HG02623 (cell line): ENCODE measurements at regions not wholly inside any gene's neighbourhood (a gene's known extent, or its start where the extent isn't known, plus 50 kb on each side); places are given as distances from the start of the nearest gene placed in this dataset.

Experiments
- ATAC-seq: cut with Tn5 transposase; IDR thresholded peaks from one replicate; pipeline ENCODE4 v1.9.1; 2021; ENCODE audit warnings: moderate library complexity; ENCODE audit not compliant: unreplicated experiment

DNA sequence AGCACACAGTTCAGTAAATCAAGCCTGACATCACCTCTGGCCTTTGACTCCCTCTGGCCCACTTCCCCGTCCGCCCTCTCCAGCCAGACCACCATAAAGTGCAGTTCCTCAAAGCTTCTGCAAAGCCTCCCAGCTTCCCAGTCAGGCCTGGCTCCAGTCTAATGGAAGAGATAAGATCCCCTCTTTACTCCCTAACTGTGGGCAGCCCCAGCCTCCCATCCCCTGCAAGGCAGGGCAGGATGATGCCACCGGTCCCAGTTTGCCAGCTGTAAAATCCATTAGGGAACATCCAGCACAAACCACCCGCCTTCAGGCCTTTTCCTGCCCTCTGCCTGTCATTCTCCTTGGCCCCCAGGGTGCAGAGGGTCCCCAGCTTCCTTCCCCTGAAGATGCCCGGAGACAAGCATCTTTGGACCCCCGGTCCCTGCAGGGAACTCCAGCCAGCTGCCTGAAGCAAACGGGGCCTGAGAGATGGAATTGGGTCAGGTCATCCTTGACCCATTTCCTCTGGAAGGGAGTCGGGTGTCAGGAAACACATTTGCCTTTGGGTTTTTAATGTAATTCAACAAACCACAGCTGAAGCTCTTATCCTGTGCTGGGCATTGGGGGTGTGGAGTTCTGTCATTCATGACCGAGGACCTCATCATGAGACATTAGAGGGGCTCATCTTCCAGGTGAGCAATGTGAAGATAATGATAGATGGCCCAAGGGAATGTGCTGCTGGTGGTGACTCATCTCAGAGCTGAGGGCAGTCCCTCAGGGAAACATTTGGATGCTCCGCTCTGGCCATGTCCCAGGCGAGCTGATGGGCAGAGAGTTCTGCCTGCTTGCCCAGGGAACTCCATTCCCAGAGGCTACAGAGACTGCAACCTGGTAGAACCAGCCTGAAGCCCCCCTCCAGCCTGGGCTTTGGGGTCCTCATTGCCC, 93.8 kb upstream of the CLMN start:
- no peak for ATAC-seq

- ATAC-seq: no peak
Observed at GRCh38 chr14:95410838-95411237, 91.1 kb upstream of the CLMN start.

DNA sequence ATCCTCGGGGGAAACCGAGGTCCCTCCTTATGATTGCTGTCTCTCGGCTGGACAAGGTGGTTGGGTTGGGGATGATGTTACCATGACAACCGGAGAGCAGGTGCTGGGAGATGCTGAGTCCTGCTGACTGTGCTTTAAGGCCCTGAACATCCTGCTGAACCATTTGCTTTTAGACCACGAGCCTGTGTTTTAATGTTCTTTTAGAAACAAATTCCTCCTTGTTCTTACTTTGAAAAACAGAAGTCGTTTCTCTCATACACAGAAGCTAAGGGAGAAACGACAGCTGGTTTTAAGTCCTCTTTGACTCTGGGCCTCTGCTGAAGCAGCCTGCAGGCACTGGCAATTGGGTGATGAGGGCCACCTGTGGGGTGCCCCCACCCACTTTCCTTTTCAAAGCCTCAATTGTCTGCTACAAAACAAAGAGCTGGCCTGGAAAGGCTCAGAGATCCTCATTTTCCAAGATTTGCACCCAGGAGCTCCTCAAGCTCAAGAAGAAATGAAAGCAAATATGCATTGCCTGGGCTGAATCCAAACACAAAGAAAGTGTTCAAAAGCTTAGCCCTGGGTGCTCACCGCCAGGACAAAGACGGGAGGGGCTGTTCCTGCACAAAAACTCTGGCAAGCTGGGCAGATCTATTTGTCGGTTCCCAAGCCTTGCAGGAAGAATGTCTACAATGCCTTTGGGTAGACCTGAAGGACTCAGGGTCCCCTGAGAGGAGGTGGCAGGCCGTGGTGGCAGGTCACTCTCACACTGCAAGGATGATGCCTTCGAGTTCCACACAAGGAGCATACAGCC, 90.0 kb upstream of the CLMN start:
- no peak for ATAC-seq

DNA sequence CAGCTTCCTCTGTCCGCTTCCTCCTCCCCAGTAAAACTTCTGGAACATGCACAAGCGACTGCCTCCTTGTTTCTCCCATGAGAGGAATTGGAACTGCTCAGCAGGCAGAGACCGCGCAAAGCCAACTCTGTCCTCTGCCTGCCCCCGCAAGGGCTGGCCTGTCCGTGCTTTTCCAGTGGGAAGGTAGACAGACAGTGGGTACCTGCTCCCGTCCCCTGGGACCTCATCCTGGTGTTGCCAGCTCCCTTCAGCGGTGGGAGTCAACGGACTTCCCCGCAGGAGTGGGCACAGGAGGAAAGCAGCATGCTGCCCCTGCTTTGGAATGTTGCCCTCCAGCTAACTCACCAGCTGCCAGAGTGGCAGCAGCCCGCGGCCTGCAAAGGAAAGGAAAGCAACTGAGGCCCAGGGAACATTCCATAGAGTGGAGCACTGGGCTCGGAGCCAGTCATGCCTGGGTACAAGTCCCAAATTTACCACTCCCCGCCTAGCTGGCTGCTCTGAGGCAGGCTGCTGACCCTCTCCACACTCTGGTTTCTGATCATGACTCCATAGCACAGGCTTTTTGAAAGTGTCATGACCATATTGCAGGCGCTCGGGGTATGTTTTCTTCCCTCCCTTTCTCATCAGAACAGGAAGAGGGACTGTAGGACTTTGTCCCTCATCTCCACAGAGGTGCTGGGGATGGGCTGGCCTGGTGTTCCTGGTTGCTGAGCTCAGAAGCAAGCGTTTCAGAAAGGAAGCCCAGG, 89.2 kb upstream of the CLMN start:
- ATAC-seq: no peak

GRCh38 chr14:95407354-95407753, 87.6 kb upstream of the CLMN start:
- no peak for ATAC-seq

DNA sequence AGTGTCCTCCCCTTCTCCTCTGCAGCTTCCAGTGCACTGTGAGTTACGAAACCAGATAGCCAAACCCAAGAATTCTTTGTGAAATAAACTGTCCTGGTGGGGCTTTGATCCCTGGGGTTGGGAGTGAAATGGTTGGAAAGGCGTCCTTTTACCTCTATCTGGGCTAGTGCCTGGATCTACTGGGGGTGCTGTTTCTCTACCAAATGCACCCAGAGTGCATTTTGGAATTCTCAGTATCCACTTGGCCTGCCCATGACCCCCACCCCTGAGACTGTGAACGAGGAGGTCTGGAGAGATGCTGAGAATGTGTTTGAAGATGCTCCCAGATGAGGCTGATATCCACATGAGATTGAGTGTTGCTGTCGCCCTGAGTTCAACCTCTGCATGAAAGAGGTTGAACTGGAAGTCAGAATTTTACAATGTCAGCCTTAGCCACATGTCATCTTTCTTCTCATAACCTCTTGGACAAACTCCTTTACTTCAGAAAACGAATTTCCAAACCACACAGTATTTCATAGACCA, 87.1 kb upstream of the CLMN start:
- ATAC-seq: no peak

GRCh38 chr14:95404583-95404982, 84.9 kb upstream of the CLMN start:
- no peak for ATAC-seq

DNA sequence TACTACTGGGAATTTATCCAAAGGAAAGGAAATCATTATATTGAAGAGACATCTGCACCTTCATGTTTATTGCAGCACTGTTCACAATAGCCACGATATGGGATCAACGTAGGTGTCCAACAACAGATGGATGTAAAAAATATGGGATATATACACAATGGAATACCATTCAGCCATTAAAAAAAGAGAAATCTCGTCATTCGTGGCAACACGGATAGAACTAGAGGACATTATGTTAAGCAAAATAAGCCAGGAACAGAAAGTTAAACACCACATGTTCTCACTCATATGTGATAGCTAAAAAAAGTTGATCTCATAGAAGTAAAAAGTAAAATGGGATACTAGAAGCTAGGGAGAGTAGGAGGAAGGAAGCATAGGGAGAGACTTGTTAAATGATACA, 82.9 kb upstream of the CLMN start:
- ATAC-seq: no peak

DNA sequence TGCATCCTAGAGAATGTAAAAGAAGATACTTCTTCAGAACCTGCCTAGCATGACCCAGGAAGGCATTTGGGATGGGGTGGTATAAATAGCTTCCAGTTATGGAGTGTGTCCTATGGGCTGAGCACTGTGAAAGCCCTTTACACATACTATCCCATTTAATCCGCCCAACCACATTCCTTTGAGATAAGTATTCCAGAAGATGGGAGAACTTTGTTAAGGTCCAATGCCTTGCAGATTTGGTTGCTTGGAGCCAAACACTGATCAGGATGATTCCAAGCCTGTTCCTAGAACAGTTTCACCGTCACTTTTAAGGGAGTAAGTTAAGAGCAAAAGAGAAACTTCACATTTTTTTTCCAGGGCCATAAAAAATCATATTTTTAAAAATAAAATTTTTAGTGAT, 82.5 kb upstream of the CLMN start:
- no peak for ATAC-seq

- ATAC-seq: no peak
Observed at GRCh38 chr14:95398630-95399547, 79.2 kb upstream of the CLMN start.

GRCh38 chr14:95397325-95397724, 77.6 kb upstream of the CLMN start:
- ATAC-seq: no peak

DNA sequence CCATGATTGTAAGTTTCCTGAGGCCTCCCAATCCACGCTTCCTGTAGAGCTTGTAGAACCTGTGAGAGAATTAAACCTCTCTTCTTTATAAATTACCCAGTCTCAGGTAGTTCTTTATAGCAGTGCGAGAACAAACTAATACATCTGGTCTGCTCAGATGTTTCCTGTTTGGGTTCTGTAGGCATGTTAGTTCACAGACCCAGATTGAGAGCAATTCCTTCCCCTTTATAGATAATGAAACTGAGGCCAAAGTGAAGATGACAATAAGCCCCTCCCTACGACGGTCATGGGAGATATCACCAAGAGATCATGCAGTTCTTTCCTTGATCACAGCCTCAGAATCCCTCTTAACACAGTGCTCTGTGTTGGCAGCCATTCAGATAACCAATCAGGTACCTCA, 76.5 kb upstream of the CLMN start:
- no peak for ATAC-seq

DNA sequence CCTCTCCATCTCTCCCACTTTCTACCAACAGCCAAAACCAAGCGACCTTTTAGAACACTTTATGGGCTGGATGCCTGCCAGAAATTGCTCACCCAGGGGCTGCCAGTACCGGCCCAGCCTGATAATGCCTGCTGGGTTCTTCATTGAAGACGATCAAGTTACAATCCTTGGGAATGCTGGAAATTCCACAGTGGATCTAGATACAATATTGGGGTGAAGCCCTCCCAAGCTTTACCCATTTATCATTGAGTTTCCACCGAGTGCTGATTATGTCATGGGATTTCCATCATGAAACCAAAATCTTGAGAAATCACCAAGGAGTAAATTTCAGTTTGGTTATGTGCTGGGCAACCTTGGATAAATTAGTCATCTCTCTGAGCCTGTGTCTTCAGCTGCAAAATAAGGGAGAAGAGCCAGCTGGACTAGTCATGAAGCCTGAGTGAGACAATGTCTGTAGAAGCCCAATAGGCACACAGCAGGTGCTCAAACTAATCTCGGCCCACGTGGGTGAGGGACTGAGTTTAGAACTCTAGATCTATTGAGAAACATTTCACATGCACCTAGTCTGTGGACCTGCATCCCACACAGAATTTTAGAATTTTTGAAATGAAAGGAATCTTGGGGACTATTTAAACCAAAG, 75.5 kb upstream of the CLMN start:
- no peak for ATAC-seq

- no peak for ATAC-seq
Observed at GRCh38 chr14:95394297-95395097, 74.8 kb upstream of the CLMN start.

DNA sequence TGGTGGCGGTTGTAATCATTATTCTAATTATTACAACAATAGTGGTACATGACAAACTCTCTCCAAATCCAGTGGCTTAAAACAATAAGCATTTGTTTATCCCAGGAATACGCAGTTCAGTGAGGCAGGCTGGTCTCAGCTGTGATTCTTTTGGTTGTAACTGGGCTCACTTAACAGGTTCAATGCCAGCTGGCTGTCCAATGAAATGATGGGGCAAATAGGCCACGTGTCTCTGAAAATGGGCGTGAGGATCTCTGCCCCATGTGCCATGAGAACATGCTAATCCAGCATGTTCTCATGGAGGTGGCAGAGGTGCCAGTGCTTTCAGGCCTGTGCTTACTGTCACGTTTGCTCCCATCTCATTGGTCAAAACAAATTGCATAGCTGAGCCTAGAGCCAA, 73.1 kb upstream of the CLMN start:
- ATAC-seq: no peak

DNA sequence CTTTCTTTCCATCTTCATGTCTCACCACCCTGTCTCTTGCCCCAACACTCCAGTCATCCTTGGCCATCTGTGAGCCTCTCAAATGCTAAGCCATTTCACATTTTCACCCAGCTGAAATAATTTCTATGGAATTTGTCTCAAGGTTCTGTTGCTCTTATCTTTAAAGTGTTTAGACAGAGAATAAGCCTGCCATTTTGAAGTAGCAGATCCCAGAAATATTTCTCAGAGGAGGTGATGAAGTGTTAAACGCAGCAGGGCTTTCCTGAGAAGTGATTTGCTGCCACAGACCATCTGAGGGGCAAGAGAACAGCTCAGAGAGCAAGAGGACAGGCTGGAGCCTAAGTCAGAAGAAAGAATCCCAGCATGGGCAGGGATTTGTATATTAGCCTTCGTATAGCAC, 71.6 kb upstream of the CLMN start:
- ATAC-seq: no peak

- no peak for ATAC-seq
Observed at GRCh38 chr14:95389471-95390011, 69.8 kb upstream of the CLMN start.

DNA sequence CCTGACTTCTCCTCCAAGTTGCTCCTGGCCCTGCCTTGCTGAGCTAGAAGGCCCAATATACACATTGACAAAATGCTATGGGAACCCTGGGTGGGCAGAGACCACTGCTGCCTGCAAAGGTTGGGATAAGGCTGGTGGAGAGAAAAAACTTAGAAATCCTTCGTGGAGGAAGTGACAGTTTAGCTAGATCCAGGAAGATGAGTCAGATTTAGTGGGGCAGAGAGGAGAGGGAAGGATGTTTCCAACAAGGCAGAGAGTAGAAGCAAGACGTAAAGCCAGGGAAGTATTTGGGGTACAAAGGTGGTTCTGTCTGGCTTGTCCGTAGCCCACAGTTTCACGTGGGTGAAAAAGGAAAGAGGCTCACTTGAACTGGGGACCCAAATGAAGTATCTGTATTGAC, 69.0 kb upstream of the CLMN start:
- ATAC-seq: no peak
